WTC11 (cell line): ENCODE measurements at regions not wholly inside any gene's neighbourhood (a gene's known extent, or its start where the extent isn't known, plus 50 kb on each side); places are given as distances from the start of the nearest gene placed in this dataset.

ENCODE experiments used
- ATAC-seq: fragments of 200-7000 bp; cut with Tn5 transposase; 2 replicates; pipeline ENCODE4 v1.10.0; 2021; ENCODE audit warnings: mild to moderate bottlenecking, moderate library complexity
- CTCF ChIA-PET: fragments of 300-600 bp; sonication (Branson Sonifier 250); formaldehyde crosslinking; loops from one replicate; lab custom pipeline; 2021; ENCODE audit warnings: antibody characterized with exemption; lab: Charles Lee
- POLR2A ChIA-PET: fragments of 350-600 bp; sonication (Branson Sonifier 250); formaldehyde crosslinking; loops from one replicate; lab custom pipeline; 2021; ENCODE audit warnings: antibody characterized with exemption; lab: Charles Lee
- DNase-seq: peaks from one replicate; pipeline ENCODE4 v3.0.0; 2021; ENCODE audit warnings: low spot score
- H3K27ac Mint-ChIP-seq: 2 replicates; pipeline ENCODE4 v1.8.0; 2021; ENCODE audit warnings: mixed read lengths
- H3K27me3 Mint-ChIP-seq: 2 replicates; pipeline ENCODE4 v1.8.0; 2021; ENCODE audit warnings: low read depth, mild to moderate bottlenecking, moderate library complexity, mixed read lengths
- H3K36me3 Mint-ChIP-seq: 2 replicates; pipeline ENCODE4 v1.8.0; 2021; ENCODE audit warnings: mixed read lengths
- H3K4me1 Mint-ChIP-seq: 2 replicates; pipeline ENCODE4 v1.8.0; 2022; ENCODE audit warnings: mixed read lengths
- H3K4me3 Mint-ChIP-seq: 2 replicates; pipeline ENCODE4 v1.8.0; 2021; ENCODE audit warnings: mild to moderate bottlenecking, moderate library complexity, mixed read lengths
- H3K9me3 Mint-ChIP-seq: 2 replicates; pipeline ENCODE4 v1.8.0; 2021; ENCODE audit warnings: mixed read lengths
- EMX1 ChIP-seq: fragments of 250-450 bp; sonication (Bioruptor Pico); IDR thresholded peaks from 2 replicates; pipeline ENCODE4 v1.8.0; 2021; ENCODE audit warnings: mild to moderate bottlenecking
- FOXK1 ChIP-seq: sonication (generic); formaldehyde crosslinking; IDR thresholded peaks from 2 replicates; pipeline ENCODE4 v1.8.0; 2022; ENCODE audit warnings: mild to moderate bottlenecking, moderate library complexity, missing genetic modification reagents
- HMGA2 ChIP-seq: fragments of 250-450 bp; sonication (Bioruptor Pico); IDR thresholded peaks from 2 replicates; pipeline ENCODE4 v1.4.0; 2021; ENCODE audit warnings: mild to moderate bottlenecking, moderate library complexity
- JAZF1 ChIP-seq: fragments of 250-450 bp; sonication (Bioruptor Pico); IDR thresholded peaks from 2 replicates; pipeline ENCODE4 v1.9.0; 2021; ENCODE audit warnings: moderate library complexity, mild to moderate bottlenecking, inconsistent platforms
- NFATC4 ChIP-seq: fragments of 250-450 bp; sonication (Bioruptor Pico); IDR thresholded peaks from 2 replicates; pipeline ENCODE4 v1.9.0; 2021; ENCODE audit warnings: mild to moderate bottlenecking
- OVOL2 ChIP-seq: fragments of 250-450 bp; sonication (Bioruptor Pico); IDR thresholded peaks from 2 replicates; pipeline ENCODE4 v1.9.0; 2021; ENCODE audit warnings: mild to moderate bottlenecking, borderline replicate concordance
- SMAD3 ChIP-seq: sonication (generic); formaldehyde crosslinking; IDR thresholded peaks from 2 replicates; pipeline ENCODE4 v1.8.0; 2022; ENCODE audit warnings: missing genetic modification reagents, mild to moderate bottlenecking, borderline replicate concordance
- TEAD1 ChIP-seq: sonication (generic); formaldehyde crosslinking; IDR thresholded peaks from 2 replicates; pipeline ENCODE4 v1.8.0; 2022; ENCODE audit warnings: mild to moderate bottlenecking, missing genetic modification reagents
- ZBTB21 ChIP-seq: sonication (generic); formaldehyde crosslinking; IDR thresholded peaks from 2 replicates; pipeline ENCODE4 v1.8.1; 2023; ENCODE audit warnings: mild to moderate bottlenecking, missing genetic modification reagents, borderline replicate concordance
- ZNF138 ChIP-seq: sonication (generic); formaldehyde crosslinking; conservative IDR thresholded peaks from 2 replicates; pipeline ENCODE4 v1.8.1; 2022; ENCODE audit warnings: mild to moderate bottlenecking, moderate library complexity, missing genetic modification reagents
- ZNF671 ChIP-seq: fragments of 250-450 bp; sonication (Bioruptor Pico); IDR thresholded peaks from 2 replicates; pipeline ENCODE4 v1.8.0; 2021; ENCODE audit warnings: mild to moderate bottlenecking
- TF ChIP-seq, protein P1 (sequence below): sonication (generic); formaldehyde crosslinking; IDR thresholded peaks from 2 replicates; pipeline ENCODE4 v1.8.1; 2023; ENCODE audit warnings: mild to moderate bottlenecking, missing genetic modification reagents, borderline replicate concordance
- TF ChIP-seq, protein P2 (sequence below): sonication (generic); formaldehyde crosslinking; IDR thresholded peaks from 2 replicates; pipeline ENCODE4 v1.8.0; 2022; ENCODE audit warnings: mild to moderate bottlenecking, missing genetic modification reagents
- TF ChIP-seq, protein P3 (sequence below): sonication (generic); formaldehyde crosslinking; IDR thresholded peaks from 2 replicates; pipeline ENCODE4 v1.8.1; 2023; ENCODE audit warnings: mild to moderate bottlenecking, missing genetic modification reagents
- TF ChIP-seq, protein P4 (sequence below): sonication (generic); formaldehyde crosslinking; IDR thresholded peaks from 2 replicates; pipeline ENCODE4 v1.8.0; 2023; ENCODE audit warnings: mild to moderate bottlenecking, missing genetic modification reagents
- TF ChIP-seq, protein P5 (sequence below): fragments of 250-450 bp; sonication (Bioruptor Pico); IDR thresholded peaks from 2 replicates; pipeline ENCODE4 v1.9.0; 2021; ENCODE audit warnings: moderate library complexity, mild to moderate bottlenecking, inconsistent platforms, borderline replicate concordance
- TF ChIP-seq, protein P6 (sequence below): sonication (generic); formaldehyde crosslinking; IDR thresholded peaks from 2 replicates; pipeline ENCODE4 v1.8.0; 2022; ENCODE audit warnings: mild to moderate bottlenecking, missing genetic modification reagents
- TF ChIP-seq, protein P7 (sequence below): sonication (generic); formaldehyde crosslinking; conservative IDR thresholded peaks from 2 replicates; pipeline ENCODE4 v1.8.1; 2022; ENCODE audit warnings: mild to moderate bottlenecking, missing genetic modification reagents
- TF ChIP-seq, protein P8 (sequence below): sonication (generic); formaldehyde crosslinking; IDR thresholded peaks from 2 replicates; pipeline ENCODE4 v1.8.1; 2022; ENCODE audit warnings: mild to moderate bottlenecking, missing genetic modification reagents, moderate library complexity, borderline replicate concordance
- TF ChIP-seq, protein P9 (sequence below): sonication (generic); formaldehyde crosslinking; IDR thresholded peaks from 2 replicates; pipeline ENCODE4 v1.8.0; 2022; ENCODE audit warnings: mild to moderate bottlenecking, missing genetic modification reagents

DNA sequence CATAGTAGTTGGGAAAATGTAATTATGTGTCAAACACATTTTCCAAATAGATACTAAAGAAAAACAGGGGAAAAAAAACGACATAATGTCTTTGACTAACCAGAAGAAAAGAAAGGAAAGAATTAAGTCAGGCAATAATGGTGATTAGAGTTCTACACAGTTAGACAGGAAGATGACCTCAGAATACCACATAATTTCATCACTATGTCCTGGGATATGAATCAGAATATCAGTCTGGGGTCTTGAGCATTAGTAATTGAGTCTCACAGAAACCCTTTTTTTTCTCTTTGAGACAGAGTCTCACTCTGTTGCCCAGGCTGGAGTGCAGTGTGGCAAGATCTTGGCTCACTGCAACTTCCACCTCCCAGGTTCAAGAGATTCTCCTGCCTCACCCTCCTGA, 503.4 kb downstream of the SLITRK1 start (continued):
- TF ChIP-seq, protein P1, sequence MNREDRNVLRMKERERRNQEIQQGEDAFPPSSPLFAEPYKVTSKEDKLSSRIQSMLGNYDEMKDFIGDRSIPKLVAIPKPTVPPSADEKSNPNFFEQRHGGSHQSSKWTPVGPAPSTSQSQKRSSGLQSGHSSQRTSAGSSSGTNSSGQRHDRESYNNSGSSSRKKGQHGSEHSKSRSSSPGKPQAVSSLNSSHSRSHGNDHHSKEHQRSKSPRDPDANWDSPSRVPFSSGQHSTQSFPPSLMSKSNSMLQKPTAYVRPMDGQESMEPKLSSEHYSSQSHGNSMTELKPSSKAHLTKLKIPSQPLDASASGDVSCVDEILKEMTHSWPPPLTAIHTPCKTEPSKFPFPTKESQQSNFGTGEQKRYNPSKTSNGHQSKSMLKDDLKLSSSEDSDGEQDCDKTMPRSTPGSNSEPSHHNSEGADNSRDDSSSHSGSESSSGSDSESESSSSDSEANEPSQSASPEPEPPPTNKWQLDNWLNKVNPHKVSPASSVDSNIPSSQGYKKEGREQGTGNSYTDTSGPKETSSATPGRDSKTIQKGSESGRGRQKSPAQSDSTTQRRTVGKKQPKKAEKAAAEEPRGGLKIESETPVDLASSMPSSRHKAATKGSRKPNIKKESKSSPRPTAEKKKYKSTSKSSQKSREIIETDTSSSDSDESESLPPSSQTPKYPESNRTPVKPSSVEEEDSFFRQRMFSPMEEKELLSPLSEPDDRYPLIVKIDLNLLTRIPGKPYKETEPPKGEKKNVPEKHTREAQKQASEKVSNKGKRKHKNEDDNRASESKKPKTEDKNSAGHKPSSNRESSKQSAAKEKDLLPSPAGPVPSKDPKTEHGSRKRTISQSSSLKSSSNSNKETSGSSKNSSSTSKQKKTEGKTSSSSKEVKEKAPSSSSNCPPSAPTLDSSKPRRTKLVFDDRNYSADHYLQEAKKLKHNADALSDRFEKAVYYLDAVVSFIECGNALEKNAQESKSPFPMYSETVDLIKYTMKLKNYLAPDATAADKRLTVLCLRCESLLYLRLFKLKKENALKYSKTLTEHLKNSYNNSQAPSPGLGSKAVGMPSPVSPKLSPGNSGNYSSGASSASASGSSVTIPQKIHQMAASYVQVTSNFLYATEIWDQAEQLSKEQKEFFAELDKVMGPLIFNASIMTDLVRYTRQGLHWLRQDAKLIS (CRISPR knock-in tag): no peak
- TF ChIP-seq, protein P2, sequence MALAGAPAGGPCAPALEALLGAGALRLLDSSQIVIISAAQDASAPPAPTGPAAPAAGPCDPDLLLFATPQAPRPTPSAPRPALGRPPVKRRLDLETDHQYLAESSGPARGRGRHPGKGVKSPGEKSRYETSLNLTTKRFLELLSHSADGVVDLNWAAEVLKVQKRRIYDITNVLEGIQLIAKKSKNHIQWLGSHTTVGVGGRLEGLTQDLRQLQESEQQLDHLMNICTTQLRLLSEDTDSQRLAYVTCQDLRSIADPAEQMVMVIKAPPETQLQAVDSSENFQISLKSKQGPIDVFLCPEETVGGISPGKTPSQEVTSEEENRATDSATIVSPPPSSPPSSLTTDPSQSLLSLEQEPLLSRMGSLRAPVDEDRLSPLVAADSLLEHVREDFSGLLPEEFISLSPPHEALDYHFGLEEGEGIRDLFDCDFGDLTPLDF (CRISPR knock-in tag): no peak
- TF ChIP-seq SMAD3 (CRISPR knock-in tag) (no peak), JAZF1 (CRISPR knock-in tag) (no peak), HMGA2 (CRISPR knock-in tag) (no peak), OVOL2 (CRISPR knock-in tag) (no peak)

DNA sequence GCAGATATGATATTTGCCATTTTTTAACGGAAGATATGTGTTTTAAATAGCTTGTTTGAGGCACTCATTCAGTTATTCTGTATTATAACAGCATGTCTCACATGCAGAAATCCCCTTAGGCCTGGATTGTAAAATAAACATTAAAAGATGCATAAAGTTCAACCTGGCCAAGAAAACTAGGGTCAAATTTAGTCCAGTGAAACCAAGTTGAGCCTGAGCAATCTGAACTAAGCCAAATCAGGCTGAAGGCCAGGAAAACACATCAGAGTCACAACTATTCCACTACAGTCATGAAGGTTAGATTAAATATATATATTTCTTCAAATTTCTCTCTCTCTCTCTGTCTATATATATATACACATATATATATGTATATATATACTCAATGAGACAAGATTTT, 504.8 kb downstream of the SLITRK1 start:
- Mint-ChIP-seq H3K4me3 (no peak overlapping the region), H3K9me3 (peaks cover 17% of the 10 kb centered on the region), H3K27me3 (no peaks in the 10 kb centered on the region), H3K4me1 (no peaks in the 10 kb centered on the region), H3K36me3 (peaks cover 8% of the 10 kb centered on the region; the same call in 1 of the 2 replicates), H3K27ac (no peak overlapping the region)
- ATAC-seq: no peak
- ChIA-PET CTCF (no interaction called here), POLR2A (no interaction called here)
- TF ChIP-seq, protein P3, sequence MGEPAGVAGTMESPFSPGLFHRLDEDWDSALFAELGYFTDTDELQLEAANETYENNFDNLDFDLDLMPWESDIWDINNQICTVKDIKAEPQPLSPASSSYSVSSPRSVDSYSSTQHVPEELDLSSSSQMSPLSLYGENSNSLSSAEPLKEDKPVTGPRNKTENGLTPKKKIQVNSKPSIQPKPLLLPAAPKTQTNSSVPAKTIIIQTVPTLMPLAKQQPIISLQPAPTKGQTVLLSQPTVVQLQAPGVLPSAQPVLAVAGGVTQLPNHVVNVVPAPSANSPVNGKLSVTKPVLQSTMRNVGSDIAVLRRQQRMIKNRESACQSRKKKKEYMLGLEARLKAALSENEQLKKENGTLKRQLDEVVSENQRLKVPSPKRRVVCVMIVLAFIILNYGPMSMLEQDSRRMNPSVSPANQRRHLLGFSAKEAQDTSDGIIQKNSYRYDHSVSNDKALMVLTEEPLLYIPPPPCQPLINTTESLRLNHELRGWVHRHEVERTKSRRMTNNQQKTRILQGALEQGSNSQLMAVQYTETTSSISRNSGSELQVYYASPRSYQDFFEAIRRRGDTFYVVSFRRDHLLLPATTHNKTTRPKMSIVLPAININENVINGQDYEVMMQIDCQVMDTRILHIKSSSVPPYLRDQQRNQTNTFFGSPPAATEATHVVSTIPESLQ (CRISPR knock-in tag): no peak
- TF ChIP-seq, protein P4, sequence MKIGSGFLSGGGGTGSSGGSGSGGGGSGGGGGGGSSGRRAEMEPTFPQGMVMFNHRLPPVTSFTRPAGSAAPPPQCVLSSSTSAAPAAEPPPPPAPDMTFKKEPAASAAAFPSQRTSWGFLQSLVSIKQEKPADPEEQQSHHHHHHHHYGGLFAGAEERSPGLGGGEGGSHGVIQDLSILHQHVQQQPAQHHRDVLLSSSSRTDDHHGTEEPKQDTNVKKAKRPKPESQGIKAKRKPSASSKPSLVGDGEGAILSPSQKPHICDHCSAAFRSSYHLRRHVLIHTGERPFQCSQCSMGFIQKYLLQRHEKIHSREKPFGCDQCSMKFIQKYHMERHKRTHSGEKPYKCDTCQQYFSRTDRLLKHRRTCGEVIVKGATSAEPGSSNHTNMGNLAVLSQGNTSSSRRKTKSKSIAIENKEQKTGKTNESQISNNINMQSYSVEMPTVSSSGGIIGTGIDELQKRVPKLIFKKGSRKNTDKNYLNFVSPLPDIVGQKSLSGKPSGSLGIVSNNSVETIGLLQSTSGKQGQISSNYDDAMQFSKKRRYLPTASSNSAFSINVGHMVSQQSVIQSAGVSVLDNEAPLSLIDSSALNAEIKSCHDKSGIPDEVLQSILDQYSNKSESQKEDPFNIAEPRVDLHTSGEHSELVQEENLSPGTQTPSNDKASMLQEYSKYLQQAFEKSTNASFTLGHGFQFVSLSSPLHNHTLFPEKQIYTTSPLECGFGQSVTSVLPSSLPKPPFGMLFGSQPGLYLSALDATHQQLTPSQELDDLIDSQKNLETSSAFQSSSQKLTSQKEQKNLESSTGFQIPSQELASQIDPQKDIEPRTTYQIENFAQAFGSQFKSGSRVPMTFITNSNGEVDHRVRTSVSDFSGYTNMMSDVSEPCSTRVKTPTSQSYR (CRISPR knock-in tag): no peak
- TF ChIP-seq ZNF138 (CRISPR knock-in tag) (no peak), FOXK1 (CRISPR knock-in tag) (no peak), ZNF671 (CRISPR knock-in tag) (no peak), TEAD1 (CRISPR knock-in tag) (no peak), ZBTB21 (CRISPR knock-in tag) (no peak), EMX1 (CRISPR knock-in tag) (no peak), NFATC4 (CRISPR knock-in tag) (no peak), SMAD3 (CRISPR knock-in tag) (no peak)
- TF ChIP-seq, protein P5, sequence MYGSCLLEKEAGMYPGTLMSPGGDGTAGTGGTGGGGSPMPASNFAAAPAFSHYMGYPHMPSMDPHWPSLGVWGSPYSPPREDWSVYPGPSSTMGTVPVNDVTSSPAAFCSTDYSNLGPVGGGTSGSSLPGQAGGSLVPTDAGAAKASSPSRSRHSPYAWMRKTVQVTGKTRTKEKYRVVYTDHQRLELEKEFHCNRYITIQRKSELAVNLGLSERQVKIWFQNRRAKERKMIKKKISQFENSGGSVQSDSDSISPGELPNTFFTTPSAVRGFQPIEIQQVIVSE (CRISPR knock-in tag): no peak
- TF ChIP-seq, protein P6, sequence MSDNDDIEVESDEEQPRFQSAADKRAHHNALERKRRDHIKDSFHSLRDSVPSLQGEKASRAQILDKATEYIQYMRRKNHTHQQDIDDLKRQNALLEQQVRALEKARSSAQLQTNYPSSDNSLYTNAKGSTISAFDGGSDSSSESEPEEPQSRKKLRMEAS (CRISPR knock-in tag): no peak
- TF ChIP-seq, protein P7, sequence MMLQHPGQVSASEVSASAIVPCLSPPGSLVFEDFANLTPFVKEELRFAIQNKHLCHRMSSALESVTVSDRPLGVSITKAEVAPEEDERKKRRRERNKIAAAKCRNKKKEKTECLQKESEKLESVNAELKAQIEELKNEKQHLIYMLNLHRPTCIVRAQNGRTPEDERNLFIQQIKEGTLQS (CRISPR knock-in tag): no peak
- TF ChIP-seq, protein P8, sequence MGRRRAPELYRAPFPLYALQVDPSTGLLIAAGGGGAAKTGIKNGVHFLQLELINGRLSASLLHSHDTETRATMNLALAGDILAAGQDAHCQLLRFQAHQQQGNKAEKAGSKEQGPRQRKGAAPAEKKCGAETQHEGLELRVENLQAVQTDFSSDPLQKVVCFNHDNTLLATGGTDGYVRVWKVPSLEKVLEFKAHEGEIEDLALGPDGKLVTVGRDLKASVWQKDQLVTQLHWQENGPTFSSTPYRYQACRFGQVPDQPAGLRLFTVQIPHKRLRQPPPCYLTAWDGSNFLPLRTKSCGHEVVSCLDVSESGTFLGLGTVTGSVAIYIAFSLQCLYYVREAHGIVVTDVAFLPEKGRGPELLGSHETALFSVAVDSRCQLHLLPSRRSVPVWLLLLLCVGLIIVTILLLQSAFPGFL (CRISPR knock-in tag): no peak
- TF ChIP-seq, protein P9, sequence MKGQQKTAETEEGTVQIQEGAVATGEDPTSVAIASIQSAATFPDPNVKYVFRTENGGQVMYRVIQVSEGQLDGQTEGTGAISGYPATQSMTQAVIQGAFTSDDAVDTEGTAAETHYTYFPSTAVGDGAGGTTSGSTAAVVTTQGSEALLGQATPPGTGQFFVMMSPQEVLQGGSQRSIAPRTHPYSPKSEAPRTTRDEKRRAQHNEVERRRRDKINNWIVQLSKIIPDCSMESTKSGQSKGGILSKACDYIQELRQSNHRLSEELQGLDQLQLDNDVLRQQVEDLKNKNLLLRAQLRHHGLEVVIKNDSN (CRISPR knock-in tag): no peak
- DNase-seq: no peak
